ENCODE measurements at regions not wholly inside any gene's neighbourhood (a gene's known extent, or its start where the extent isn't known, plus 50 kb on each side); places are given as distances from the start of the nearest gene placed in this dataset.

GRCh38 chr14:25358330-25358729, 308.4 kb upstream of the STXBP6 start:
- Mint-ChIP-seq H3K9me3 (ENCODE audit: low read depth, unreplicated experiment) (peaks cover 7% of the 10 kb centered on the region), H3K36me3 (ENCODE audit: insufficient read depth, unreplicated experiment) (no peaks in the 10 kb centered on the region), H3K27me3 (ENCODE audit: unreplicated experiment) (no peaks in the 10 kb centered on the region), H3K4me3 (ENCODE audit: low read depth, unreplicated experiment) (no peak overlapping the region), H3K4me1 (ENCODE audit: low read depth, unreplicated experiment) (no peaks in the 10 kb centered on the region), H3K27ac (ENCODE audit: unreplicated experiment) (no peak overlapping the region)
- intact Hi-C loops (cut with micrococcal nuclease; ENCODE audit: unreplicated experiment) = no loop called here
- no TSS peak for BruUV-seq (replicated peaks)
- CTCF ChIA-PET = no interaction called here
- TF ChIP-seq CTCF (IDR thresholded peaks at IDR 0.05; ENCODE audit: unreplicated experiment) = no peak
- DNase-seq = no peak

- CTCF ChIA-PET = no interaction called here
These were observed 301.3 kb upstream of the STXBP6 start for GRCh38 chr14:25351269-25351668.

GRCh38 chr14:25350802-25351201, 300.9 kb upstream of the STXBP6 start:
- CTCF ChIA-PET = no interaction called here

More at GRCh38 chr14:25351269-25351668, 301.3 kb upstream of the STXBP6 start:
- no peak for DNase-seq
- no peaks in the 10 kb centered on the region for H3K36me3 Mint-ChIP-seq (ENCODE audit: insufficient read depth, unreplicated experiment)
- H3K27me3 Mint-ChIP-seq (ENCODE audit: unreplicated experiment) = no peaks in the 10 kb centered on the region
- BruUV-seq (replicated peaks) = no TSS peak
- TF ChIP-seq CTCF (IDR thresholded peaks at IDR 0.05; ENCODE audit: unreplicated experiment) = no peak
- intact Hi-C loops (cut with micrococcal nuclease; ENCODE audit: unreplicated experiment) = no loop called here
- no peaks in the 10 kb centered on the region for H3K9me3 Mint-ChIP-seq (ENCODE audit: low read depth, unreplicated experiment)
- no peak overlapping the region for H3K4me3 Mint-ChIP-seq (ENCODE audit: low read depth, unreplicated experiment)
- no peak overlapping the region for H3K27ac Mint-ChIP-seq (ENCODE audit: unreplicated experiment)
- no peaks in the 10 kb centered on the region for H3K4me1 Mint-ChIP-seq (ENCODE audit: low read depth, unreplicated experiment)

GRCh38 chr14:25350021-25350420, 300.1 kb upstream of the STXBP6 start:
- CTCF ChIA-PET = no interaction called here
- Mint-ChIP-seq H3K27ac (ENCODE audit: unreplicated experiment) (no peak overlapping the region), H3K9me3 (ENCODE audit: low read depth, unreplicated experiment) (no peaks in the 10 kb centered on the region), H3K4me1 (ENCODE audit: low read depth, unreplicated experiment) (no peaks in the 10 kb centered on the region), H3K36me3 (ENCODE audit: insufficient read depth, unreplicated experiment) (no peaks in the 10 kb centered on the region), H3K27me3 (ENCODE audit: unreplicated experiment) (no peaks in the 10 kb centered on the region), H3K4me3 (ENCODE audit: low read depth, unreplicated experiment) (no peak overlapping the region)
- no peak for DNase-seq
- no TSS peak for BruUV-seq (replicated peaks)
- intact Hi-C loops (cut with micrococcal nuclease; ENCODE audit: unreplicated experiment) = no loop called here
- no peak for TF ChIP-seq CTCF (IDR thresholded peaks at IDR 0.05; ENCODE audit: unreplicated experiment)

More at GRCh38 chr14:25350802-25351201, 300.9 kb upstream of the STXBP6 start:
- no peaks in the 10 kb centered on the region for H3K27me3 Mint-ChIP-seq (ENCODE audit: unreplicated experiment)
- DNase-seq = no peak
- H3K4me1 Mint-ChIP-seq (ENCODE audit: low read depth, unreplicated experiment) = no peaks in the 10 kb centered on the region
- no TSS peak for BruUV-seq (replicated peaks)
- intact Hi-C loops (cut with micrococcal nuclease; ENCODE audit: unreplicated experiment) = no loop called here
- no peaks in the 10 kb centered on the region for H3K36me3 Mint-ChIP-seq (ENCODE audit: insufficient read depth, unreplicated experiment)
- H3K9me3 Mint-ChIP-seq (ENCODE audit: low read depth, unreplicated experiment) = no peaks in the 10 kb centered on the region
- H3K27ac Mint-ChIP-seq (ENCODE audit: unreplicated experiment) = no peak overlapping the region
- H3K4me3 Mint-ChIP-seq (ENCODE audit: low read depth, unreplicated experiment) = no peak overlapping the region
- no peak for TF ChIP-seq CTCF (IDR thresholded peaks at IDR 0.05; ENCODE audit: unreplicated experiment)

- Mint-ChIP-seq H3K9me3 (ENCODE audit: low read depth, unreplicated experiment) (no peaks in the 10 kb centered on the region), H3K36me3 (ENCODE audit: insufficient read depth, unreplicated experiment) (no peaks in the 10 kb centered on the region), H3K4me1 (ENCODE audit: low read depth, unreplicated experiment) (no peaks in the 10 kb centered on the region), H3K27ac (ENCODE audit: unreplicated experiment) (no peak overlapping the region), H3K27me3 (ENCODE audit: unreplicated experiment) (no peaks in the 10 kb centered on the region), H3K4me3 (ENCODE audit: low read depth, unreplicated experiment) (no peak overlapping the region)
- CTCF ChIA-PET = no interaction called here
- no peak for DNase-seq
- intact Hi-C loops (cut with micrococcal nuclease; ENCODE audit: unreplicated experiment) = no loop called here
- no peak for TF ChIP-seq CTCF (IDR thresholded peaks at IDR 0.05; ENCODE audit: unreplicated experiment)
- no TSS peak for BruUV-seq (replicated peaks)
These were observed 299.3 kb upstream of the STXBP6 start for GRCh38 chr14:25349269-25349668.

All from Calu3 (cell line).